Endothelial cell (in vitro differentiated cells): ENCODE measurements at regions not wholly inside any gene's neighbourhood (a gene's known extent, or its start where the extent isn't known, plus 50 kb on each side); places are given as distances from the start of the nearest gene placed in this dataset.

Experiments used
- DNase-seq: peaks from one replicate; pipeline ENCODE4 v3.0.0; 2021; ENCODE audit warnings: low spot score
- H3K27ac Mint-ChIP-seq: one replicate; pipeline ENCODE4 v1.8.0; 2021; ENCODE audit warnings: mixed read lengths, inconsistent platforms; ENCODE audit not compliant: unreplicated experiment
- H3K27me3 Mint-ChIP-seq: one replicate; pipeline ENCODE4 v1.8.0; 2021; ENCODE audit warnings: mild to moderate bottlenecking, moderate library complexity, mixed read lengths, inconsistent platforms; ENCODE audit not compliant: unreplicated experiment
- H3K36me3 Mint-ChIP-seq: one replicate; pipeline ENCODE4 v1.8.0; 2021; ENCODE audit warnings: mild to moderate bottlenecking, low read depth, mixed read lengths, inconsistent platforms; ENCODE audit not compliant: unreplicated experiment
- H3K4me1 Mint-ChIP-seq: one replicate; pipeline ENCODE4 v1.8.0; 2021; ENCODE audit warnings: mild to moderate bottlenecking, mixed read lengths, inconsistent platforms; ENCODE audit not compliant: unreplicated experiment
- H3K4me3 Mint-ChIP-seq: one replicate; pipeline ENCODE4 v1.8.0; 2021; ENCODE audit warnings: mild to moderate bottlenecking, mixed read lengths, inconsistent platforms; ENCODE audit not compliant: unreplicated experiment
- H3K9me3 Mint-ChIP-seq: one replicate; pipeline ENCODE4 v1.8.0; 2021; ENCODE audit warnings: mixed read lengths, inconsistent platforms; ENCODE audit not compliant: unreplicated experiment
- CTCF ChIP-seq: fragments of 200-600 bp; sonication (generic); IDR thresholded peaks from one replicate; pipeline ENCODE4 v1.5.0; 2021; ENCODE audit warnings: antibody characterized with exemption; ENCODE audit not compliant: unreplicated experiment

- TF ChIP-seq CTCF, result no peak
- Mint-ChIP-seq H3K27me3 (peaks cover 2% of the 10 kb centered on the region), H3K36me3 (no peaks in the 10 kb centered on the region), H3K9me3 (no peaks in the 10 kb centered on the region), H3K27ac (no peak overlapping the region), H3K4me3 (no peak overlapping the region), H3K4me1 (peaks cover 8% of the 10 kb centered on the region)
- DNase-seq, result no peak
Observed at GRCh38 chr3:31166249-31166885, 271.9 kb upstream of the GADL1 start.

- H3K27ac Mint-ChIP-seq, result no peak overlapping the region
- peaks cover 2% of the 10 kb centered on the region for H3K27me3 Mint-ChIP-seq
- H3K9me3 Mint-ChIP-seq, result no peaks in the 10 kb centered on the region
- no peak overlapping the region for H3K4me3 Mint-ChIP-seq
- no peaks in the 10 kb centered on the region for H3K36me3 Mint-ChIP-seq
- no peak for DNase-seq
- TF ChIP-seq CTCF, result no peak
- peaks cover 4% of the 10 kb centered on the region for H3K4me1 Mint-ChIP-seq
Observed at GRCh38 chr3:31167666-31168065, 273.2 kb upstream of the GADL1 start.

GRCh38 chr3:31170932-31171670, 276.6 kb upstream of the GADL1 start:
- Mint-ChIP-seq H3K9me3 (no peaks in the 10 kb centered on the region), H3K27ac (no peak overlapping the region), H3K36me3 (no peaks in the 10 kb centered on the region), H3K27me3 (peaks cover 4% of the 10 kb centered on the region), H3K4me1 (peaks cover 5% of the 10 kb centered on the region), H3K4me3 (no peak overlapping the region)
- TF ChIP-seq CTCF, result no peak
- no peak for DNase-seq

DNA sequence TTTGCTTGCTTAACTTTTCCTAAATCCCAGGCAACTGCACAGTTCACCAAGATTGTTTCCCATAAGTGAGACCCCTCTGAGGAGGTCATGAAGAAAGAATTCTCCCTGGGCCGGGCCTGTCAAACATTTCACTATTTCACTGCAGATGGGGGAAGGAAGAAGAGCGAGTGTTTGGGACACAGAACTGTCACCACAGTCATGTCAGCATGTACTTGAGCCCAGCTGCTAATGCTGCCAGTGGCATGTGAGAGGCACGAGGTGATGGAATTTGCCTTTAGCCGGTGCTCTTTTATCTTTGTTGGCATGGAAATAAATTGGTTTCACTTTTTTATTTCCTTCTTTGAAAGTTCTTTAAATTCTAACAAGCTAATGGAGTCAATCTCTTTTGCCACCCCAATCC, 277.9 kb upstream of the GADL1 start:
- H3K36me3 Mint-ChIP-seq, result no peaks in the 10 kb centered on the region
- no peak overlapping the region for H3K27ac Mint-ChIP-seq
- H3K4me3 Mint-ChIP-seq, result no peak overlapping the region
- no peak for TF ChIP-seq CTCF
- H3K4me1 Mint-ChIP-seq, result peaks cover 5% of the 10 kb centered on the region
- H3K9me3 Mint-ChIP-seq, result no peaks in the 10 kb centered on the region
- peaks cover 4% of the 10 kb centered on the region for H3K27me3 Mint-ChIP-seq
- no peak for DNase-seq

DNA sequence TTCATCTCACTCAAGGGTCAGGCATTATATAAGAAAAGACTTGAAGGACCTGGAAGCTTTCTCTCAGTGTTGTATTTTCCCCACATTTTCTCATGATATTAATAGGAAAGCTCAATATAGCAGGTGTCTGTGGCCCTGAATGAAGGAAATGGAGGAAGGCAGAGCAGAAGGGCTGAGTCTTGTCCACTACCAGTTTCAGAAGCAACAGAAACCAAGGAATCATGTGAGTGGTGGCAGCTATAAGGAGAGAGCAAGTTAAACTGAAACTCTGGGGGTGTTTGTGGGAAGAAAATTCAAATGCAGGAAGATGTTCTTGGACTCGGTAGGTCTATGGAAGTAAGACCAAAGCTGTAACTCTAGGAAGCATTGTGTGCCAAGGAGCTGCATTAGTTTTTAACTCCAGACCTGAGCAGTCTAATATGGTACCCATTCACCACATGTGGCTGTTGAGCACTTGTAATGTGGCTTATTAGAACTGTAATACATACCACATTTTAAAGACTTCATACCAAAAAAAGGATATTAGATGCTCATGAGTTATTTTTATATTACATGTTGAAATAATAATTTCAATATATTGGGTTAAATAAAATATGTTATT, 278.8 kb upstream of the GADL1 start:
- H3K27me3 Mint-ChIP-seq, result peaks cover 4% of the 10 kb centered on the region
- peaks cover 5% of the 10 kb centered on the region for H3K4me1 Mint-ChIP-seq
- TF ChIP-seq CTCF, result no peak
- no peaks in the 10 kb centered on the region for H3K36me3 Mint-ChIP-seq
- H3K27ac Mint-ChIP-seq, result no peak overlapping the region
- no peak overlapping the region for H3K4me3 Mint-ChIP-seq
- no peak for DNase-seq
- no peaks in the 10 kb centered on the region for H3K9me3 Mint-ChIP-seq
